Tibial artery (tissue), 4 donors: ENCODE measurements at regions not wholly inside any gene's neighbourhood (a gene's known extent, or its start where the extent isn't known, plus 50 kb on each side); places are given as distances from the start of the nearest gene placed in this dataset.

Experiments used
- DNase-seq, 2 donors: peaks; one replicate each; pipeline ENCODE4 v3.0.0-alpha.2; 2019
- H3K27ac ChIP-seq, 2 donors: fragments of 200-600 bp; sonication (generic) in 1 of 2; 1 replicate in 1 of 2; 2 replicates in 1 of 2; pipeline ENCODE4 v1.5.1; 2018 to 2019; ENCODE audit warnings: mild to moderate bottlenecking in 1 of 2
- H3K27me3 ChIP-seq, 2 donors: fragments of 200-600 bp; sonication (generic) in 1 of 2; one replicate each; pipeline versions ENCODE4 v1.5.1 to v1.6.0; 2016 to 2019
- H3K36me3 ChIP-seq, 3 donors: fragments of 200-600 bp; sonication (generic) in 2 of 3; one replicate each; pipeline ENCODE4 v1.5.1; 2016 to 2019; ENCODE audit warnings: mild to moderate bottlenecking in 2 of 3
- H3K4me1 ChIP-seq, 4 donors: fragments of 200-600 bp; sonication (generic) in 2 of 4; 1 replicate in 3 of 4; 2 replicates in 1 of 4; pipeline ENCODE4 v1.5.1; 2016 to 2019
- H3K4me3 ChIP-seq, 2 donors: fragments of 200-600 bp; sonication (generic) in 1 of 2; 1 replicate in 1 of 2; 2 replicates in 1 of 2; pipeline ENCODE4 v1.5.1; 2018 to 2019; ENCODE audit warnings: mild to moderate bottlenecking in 2 of 2
- H3K9me3 ChIP-seq, 3 donors: fragments of 200-600 bp; sonication (generic) in 1 of 3; one replicate each; pipeline ENCODE4 v1.5.1; 2016 to 2019
- intact Hi-C: fragments of 100-400 bp; cut with DNase I; formaldehyde crosslinking; loops from one replicate; pipeline ENCODE4 v1.15.0; 2023; ENCODE audit warnings: low total_unique reads
- TF ChIP-seq, protein P1 (sequence below), 2 experiments: fragments of 200-600 bp in 1 of 2; fragments of 450-650 bp in 1 of 2; IDR thresholded peaks; one replicate each; pipeline ENCODE4 v1.5.1; 2017 to 2019; ENCODE audit warnings: antibody characterized with exemption in 2 of 2, mild to moderate bottlenecking in 1 of 2, moderate library complexity in 1 of 2

DNA sequence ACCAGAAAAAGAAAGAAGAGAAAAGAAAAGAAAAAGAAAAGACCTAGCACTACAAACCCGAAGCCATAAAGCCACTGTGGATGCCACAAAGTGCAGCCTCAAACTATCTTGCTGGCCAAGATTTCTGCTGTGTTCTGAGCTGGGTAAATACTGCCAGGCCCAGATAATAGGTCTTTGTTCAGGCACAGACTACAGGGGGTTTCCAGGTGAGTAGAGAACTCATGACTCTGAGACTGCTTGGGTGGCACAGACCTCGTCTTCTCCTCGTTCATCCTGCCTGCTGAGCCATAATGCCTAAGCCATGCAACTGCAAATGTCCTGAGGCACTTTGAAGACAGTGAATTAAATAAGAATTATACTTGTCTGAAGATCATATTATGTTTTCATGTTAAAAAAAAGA is 651.8 kb downstream of the LMO4 start:
- peaks cover 0 to 6% (median 0%) of the 10 kb centered on the region in 4 donors for H3K4me1 ChIP-seq
- intact Hi-C loops, result no loop called here
- H3K9me3 ChIP-seq, result no peaks in the 10 kb centered on the region
- no peaks in the 10 kb centered on the region for H3K36me3 ChIP-seq
- H3K4me3 ChIP-seq, result no peak overlapping the region
- H3K27ac ChIP-seq, result no peak overlapping the region
- H3K27me3 ChIP-seq, result no peaks in the 10 kb centered on the region
- TF ChIP-seq, protein P1, sequence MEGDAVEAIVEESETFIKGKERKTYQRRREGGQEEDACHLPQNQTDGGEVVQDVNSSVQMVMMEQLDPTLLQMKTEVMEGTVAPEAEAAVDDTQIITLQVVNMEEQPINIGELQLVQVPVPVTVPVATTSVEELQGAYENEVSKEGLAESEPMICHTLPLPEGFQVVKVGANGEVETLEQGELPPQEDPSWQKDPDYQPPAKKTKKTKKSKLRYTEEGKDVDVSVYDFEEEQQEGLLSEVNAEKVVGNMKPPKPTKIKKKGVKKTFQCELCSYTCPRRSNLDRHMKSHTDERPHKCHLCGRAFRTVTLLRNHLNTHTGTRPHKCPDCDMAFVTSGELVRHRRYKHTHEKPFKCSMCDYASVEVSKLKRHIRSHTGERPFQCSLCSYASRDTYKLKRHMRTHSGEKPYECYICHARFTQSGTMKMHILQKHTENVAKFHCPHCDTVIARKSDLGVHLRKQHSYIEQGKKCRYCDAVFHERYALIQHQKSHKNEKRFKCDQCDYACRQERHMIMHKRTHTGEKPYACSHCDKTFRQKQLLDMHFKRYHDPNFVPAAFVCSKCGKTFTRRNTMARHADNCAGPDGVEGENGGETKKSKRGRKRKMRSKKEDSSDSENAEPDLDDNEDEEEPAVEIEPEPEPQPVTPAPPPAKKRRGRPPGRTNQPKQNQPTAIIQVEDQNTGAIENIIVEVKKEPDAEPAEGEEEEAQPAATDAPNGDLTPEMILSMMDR (IDR thresholded peaks at IDR 0.05), result no peak
- no peak for DNase-seq

DNA sequence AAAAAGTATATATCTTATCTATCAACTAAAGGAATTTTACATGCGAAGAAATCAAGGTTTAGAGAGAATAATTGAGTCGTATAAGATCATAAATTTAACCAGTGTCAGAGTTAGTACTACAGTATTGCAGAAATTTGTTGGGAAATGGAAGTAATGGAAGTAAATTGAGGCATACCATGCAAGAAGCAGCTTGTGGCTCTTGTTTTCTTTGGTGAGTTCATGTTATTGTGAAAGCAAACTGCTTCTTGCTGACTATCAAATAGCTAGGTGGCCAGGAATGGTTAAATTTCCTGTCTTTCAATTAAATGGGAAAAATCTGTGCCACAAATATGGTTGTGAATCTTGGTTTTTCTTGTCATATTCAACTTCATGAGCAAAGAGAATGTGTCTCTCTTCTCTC is 652.7 kb downstream of the LMO4 start:
- H3K36me3 ChIP-seq, result no peaks in the 10 kb centered on the region
- intact Hi-C loops, result no loop called here
- TF ChIP-seq, protein P1 (IDR thresholded peaks at IDR 0.05), result no peak

DNA sequence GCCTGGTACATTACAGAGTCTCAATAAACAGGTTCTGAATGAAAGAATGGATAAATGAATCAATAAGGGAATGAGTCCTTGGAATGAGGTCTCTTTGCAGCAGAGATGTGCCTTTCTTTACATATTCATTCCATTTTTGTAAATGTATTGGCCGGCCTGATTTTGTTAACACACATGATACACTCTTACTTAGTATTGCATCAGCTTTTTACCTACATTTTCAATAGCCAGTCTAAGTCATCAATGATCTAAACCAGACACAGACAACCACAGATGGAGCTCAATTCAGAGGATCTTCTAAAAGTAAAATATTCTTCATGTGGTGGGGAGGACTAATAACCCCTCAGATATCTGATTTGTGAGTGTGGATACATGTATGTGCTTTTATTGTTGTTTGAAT is 653.1 kb downstream of the LMO4 start:
- Histone ChIP-seq H3K36me3 (no peaks in the 10 kb centered on the region), H3K9me3 (no peaks in the 10 kb centered on the region), H3K27me3 (no peaks in the 10 kb centered on the region), H3K27ac (no peak overlapping the region), H3K4me3 (no peak overlapping the region), H3K4me1 (peaks cover 0 to 6% (median 0%) of the 10 kb centered on the region in 4 donors)
- intact Hi-C loops, result no loop called here
- TF ChIP-seq, protein P1 (IDR thresholded peaks at IDR 0.05), result no peak
- no peak for DNase-seq

More for the DNA sequence above, 652.7 kb downstream of the LMO4 start:
- H3K4me1 ChIP-seq, result peaks cover 0 to 6% (median 0%) of the 10 kb centered on the region in 4 donors
- H3K27me3 ChIP-seq, result no peaks in the 10 kb centered on the region
- H3K4me3 ChIP-seq, result no peak overlapping the region
- H3K27ac ChIP-seq, result no peak overlapping the region
- H3K9me3 ChIP-seq, result no peaks in the 10 kb centered on the region
- no peak for DNase-seq

DNA sequence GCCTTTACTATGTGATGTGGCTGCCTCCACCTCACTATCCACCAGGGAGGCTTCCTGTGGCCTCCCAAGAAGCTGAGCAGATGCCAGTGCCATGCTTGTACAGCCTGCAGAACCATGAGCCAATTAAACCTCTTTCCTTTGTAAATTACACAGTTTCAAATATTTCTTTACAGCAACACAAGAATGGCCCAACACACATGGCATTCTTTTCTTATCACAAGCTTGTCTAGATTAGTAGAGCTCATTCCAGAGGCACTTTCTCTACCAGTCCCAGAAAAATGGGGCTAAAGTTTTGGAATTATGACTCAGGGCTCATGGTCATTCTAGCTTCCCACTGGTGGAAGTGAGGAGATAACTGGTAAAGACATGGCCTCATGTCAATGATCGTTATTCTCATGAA is 655.2 kb downstream of the LMO4 start:
- peaks cover 0 to 6% (median 0%) of the 10 kb centered on the region in 4 donors for H3K4me1 ChIP-seq
- TF ChIP-seq, protein P1 (IDR thresholded peaks at IDR 0.05), result no peak
- no peaks in the 10 kb centered on the region for H3K27me3 ChIP-seq
- no peaks in the 10 kb centered on the region for H3K9me3 ChIP-seq
- H3K27ac ChIP-seq, result no peak overlapping the region
- no peak for DNase-seq
- intact Hi-C loops, result no loop called here
- no peak overlapping the region for H3K4me3 ChIP-seq
- no peaks in the 10 kb centered on the region for H3K36me3 ChIP-seq

DNA sequence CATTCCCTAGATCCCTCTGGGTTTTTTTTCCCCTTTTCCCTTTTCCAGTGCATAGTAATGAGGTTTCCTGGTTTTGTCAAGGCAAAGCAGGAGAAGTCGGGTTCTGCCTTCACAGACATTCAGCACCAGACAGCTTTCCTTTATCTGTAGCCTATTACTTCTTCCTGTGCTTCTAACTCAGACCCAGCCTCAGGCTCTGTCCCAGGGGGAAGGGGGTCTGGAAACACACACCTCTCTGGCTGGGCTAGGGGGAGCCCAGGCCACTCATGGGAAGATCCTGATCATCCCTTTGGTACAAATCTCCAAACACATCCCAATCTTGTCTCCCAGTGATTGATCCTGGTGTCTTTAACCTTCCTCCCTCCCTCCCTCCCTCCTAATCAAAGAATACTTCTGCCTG is 656.4 kb downstream of the LMO4 start:
- H3K27me3 ChIP-seq, result no peaks in the 10 kb centered on the region
- H3K4me1 ChIP-seq, result peaks cover 0 to 2% (median 0%) of the 10 kb centered on the region in 4 donors
- no peak for DNase-seq
- H3K36me3 ChIP-seq, result no peaks in the 10 kb centered on the region
- intact Hi-C loops, result no loop called here
- TF ChIP-seq, protein P1 (IDR thresholded peaks at IDR 0.05), result no peak
- H3K4me3 ChIP-seq, result no peak overlapping the region
- H3K27ac ChIP-seq, result no peak overlapping the region
- no peaks in the 10 kb centered on the region for H3K9me3 ChIP-seq
